IPS-15b (cell line): ENCODE measurements at regions not wholly inside any gene's neighbourhood (a gene's known extent, or its start where the extent isn't known, plus 50 kb on each side); places are given as distances from the start of the nearest gene placed in this dataset.
"Not testable (repeated sequence)": the region's sequence is repeated elsewhere in the genome, so short reads cannot be mapped to it uniquely, and the experiment has no call there.

Source experiments
- H3K27me3 ChIP-seq: one replicate; pipeline ENCODE4 v1.6.1; 2013; ENCODE audit warnings: low read length; ENCODE audit not compliant: control insufficient read depth, insufficient read depth
- H3K36me3 ChIP-seq: one replicate; pipeline ENCODE4 v1.6.1; 2013; ENCODE audit warnings: low read length; ENCODE audit not compliant: control insufficient read depth, insufficient read depth
- H3K4me1 ChIP-seq: one replicate; pipeline ENCODE4 v1.6.1; 2013; ENCODE audit warnings: mild to moderate bottlenecking, low read length; ENCODE audit not compliant: control insufficient read depth, insufficient read depth
- H3K4me3 ChIP-seq: one replicate; pipeline ENCODE4 v1.5.1; 2013; ENCODE audit warnings: low read depth, low read length
- H3K9ac ChIP-seq: one replicate; pipeline ENCODE4 v1.6.1; 2013; ENCODE audit warnings: low read depth, mild to moderate bottlenecking, low read length
- H3K9me3 ChIP-seq: one replicate; pipeline ENCODE4 v1.6.1; 2013; ENCODE audit warnings: mild to moderate bottlenecking, low read length; ENCODE audit not compliant: control insufficient read depth, insufficient read depth

DNA sequence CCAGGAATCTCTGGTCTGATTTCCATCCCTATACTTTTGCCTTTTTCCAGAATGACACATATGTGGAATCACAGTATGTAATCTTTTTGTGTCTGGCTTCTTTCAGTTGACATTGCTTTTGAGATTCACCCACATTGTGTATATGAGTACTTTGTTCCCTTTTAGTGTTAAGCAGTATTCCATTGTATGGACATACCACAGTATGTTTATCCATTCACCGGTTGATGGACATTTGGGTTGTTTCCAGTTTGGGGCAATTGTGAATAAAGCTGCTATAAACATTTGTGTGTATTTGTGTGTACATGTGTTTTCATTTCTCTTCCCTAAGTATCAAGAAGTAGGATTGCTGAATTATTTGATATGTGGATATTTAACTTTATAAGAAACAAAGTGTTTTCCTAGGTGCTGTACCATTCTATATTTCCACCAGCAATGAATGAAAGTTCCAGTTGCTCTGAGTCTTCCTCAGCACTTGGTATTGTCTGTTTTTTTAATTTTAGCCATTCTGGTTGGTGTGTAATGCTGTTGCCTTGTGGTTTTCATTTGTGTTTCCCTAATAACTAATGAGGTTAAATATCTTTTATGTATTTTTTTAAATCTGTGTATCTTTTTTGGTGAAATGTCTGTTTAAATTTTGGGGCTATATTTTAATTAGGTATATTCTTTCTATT is 203.5 kb upstream of the HAAO start:
- no peak overlapping the region for H3K9ac ChIP-seq
- H3K9me3 ChIP-seq, result no peaks in the 10 kb centered on the region
- H3K4me1 ChIP-seq, result no peaks in the 10 kb centered on the region
- no peak overlapping the region for H3K4me3 ChIP-seq
- no peaks in the 10 kb centered on the region for H3K27me3 ChIP-seq
- no peaks in the 10 kb centered on the region for H3K36me3 ChIP-seq

DNA sequence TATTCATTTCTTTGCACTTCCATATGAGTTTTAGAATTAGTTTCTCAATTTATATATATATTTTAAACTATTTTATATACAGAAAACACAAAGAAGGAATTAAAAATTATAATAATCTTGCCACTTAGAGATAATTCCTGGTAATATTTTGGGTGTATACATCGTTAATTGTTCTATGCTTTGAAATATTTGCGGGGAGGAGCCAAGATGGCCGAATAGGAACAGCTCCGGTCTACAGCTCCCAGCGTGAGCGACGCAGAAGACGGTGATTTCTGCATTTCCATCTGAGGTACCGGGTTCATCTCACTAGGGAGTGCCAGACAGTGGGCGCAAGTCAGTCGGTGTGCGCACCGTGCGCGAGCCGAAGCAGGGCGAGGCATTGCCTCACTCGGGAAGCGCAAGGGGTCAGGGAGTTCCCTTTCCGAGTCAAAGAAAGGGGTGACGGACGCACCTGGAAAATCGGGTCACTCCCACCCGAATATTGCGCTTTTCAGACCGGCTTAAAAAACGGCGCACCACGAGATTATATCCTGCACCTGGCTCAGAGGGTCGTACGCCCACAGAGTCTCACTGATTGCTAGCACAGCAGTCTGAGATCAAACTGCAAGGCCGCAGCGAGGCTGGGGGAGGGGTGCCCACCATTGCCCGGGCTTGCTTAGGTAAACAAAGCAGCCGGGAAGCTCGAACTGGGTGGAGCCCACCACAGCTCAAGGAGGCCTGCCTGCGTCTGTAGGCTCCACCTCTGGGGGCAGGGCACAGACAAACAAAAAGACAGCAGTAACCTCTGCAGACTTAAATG is 197.1 kb upstream of the HAAO start:
- not testable (repeated sequence) for H3K36me3 ChIP-seq, H3K4me1 ChIP-seq, H3K27me3 ChIP-seq, H3K9me3 ChIP-seq, H3K9ac ChIP-seq, H3K4me3 ChIP-seq

DNA sequence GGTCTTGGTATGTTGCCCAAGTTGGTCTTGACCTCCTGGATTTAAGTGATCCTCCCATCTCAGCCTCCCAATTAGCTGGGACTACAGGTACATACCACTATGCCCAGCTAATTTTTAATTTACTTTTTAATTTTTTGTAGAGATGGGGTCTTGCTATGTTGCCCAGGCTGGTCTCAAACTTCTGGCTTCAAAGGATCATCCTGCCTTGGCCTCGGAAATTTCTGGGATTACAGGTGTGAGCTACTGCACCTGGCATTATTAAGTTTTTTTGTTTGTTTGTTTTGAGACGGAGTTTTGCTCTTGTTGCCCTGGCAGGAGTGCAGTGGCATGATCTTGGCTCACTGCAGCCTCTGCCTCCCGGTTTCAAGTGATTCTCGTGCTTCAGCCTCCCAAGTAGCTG is 195.7 kb upstream of the HAAO start:
- not testable (repeated sequence) for H3K4me1 ChIP-seq, H3K36me3 ChIP-seq, H3K27me3 ChIP-seq, H3K4me3 ChIP-seq, H3K9me3 ChIP-seq, H3K9ac ChIP-seq

DNA sequence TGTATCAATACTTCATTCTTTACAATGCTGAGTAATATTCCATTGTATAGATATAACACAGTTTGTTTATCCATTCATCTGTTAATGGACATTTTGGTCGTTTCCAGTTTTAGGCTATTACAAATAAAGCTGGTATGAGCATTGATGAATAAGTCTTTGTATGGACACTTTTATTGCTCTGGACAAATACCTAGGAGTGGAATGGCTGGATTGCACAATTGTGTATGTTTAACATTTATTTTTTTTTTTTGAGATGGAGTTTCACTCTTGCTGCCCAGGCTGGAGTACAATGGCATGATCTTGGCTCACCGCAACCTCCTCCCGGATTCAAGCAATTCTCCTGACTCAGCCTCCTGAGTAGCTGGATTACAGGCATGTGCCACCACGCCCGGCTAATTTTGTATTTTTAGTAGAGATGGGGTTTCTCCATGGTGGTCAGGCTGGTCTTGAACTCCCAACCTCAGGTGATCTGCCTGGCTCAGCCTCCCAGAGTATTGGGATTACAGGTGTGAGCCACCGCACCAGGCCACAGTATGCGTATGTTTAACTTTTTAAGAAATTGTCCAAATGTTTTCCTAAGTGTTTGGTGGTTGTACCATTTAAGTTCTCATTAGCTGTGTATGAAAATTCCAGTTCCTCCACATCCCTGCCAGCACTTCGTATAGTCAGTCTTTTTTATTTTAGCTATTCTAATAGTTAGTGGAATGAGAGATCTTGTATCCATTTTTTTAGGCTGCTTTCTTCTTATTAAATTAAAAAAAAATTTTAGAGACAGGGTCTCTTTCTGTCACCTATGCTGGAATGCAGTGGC is 194.9 kb upstream of the HAAO start:
- no peaks in the 10 kb centered on the region for H3K36me3 ChIP-seq
- H3K9ac ChIP-seq, result no peak overlapping the region
- H3K4me1 ChIP-seq, result no peaks in the 10 kb centered on the region

DNA sequence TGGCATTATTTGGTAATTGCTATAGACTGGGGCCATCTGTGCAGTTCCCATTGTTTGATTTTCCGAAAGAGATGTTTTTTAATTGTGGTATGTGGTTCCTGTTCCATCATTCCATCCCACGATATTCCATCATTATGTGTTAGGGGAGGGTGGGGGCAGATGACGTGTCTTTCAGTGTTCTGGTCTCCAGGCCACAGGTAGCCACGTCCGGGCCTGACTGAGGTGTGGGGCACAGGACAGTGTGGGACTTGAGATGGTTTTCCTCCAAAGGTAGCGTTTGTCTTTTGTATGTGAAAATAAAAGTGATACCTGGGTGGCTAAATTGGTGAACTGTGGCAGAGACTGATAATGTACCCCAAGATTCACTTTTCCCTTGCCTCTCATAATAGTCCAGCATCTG is 192.2 kb upstream of the HAAO start:
- Histone ChIP-seq H3K36me3 (no peaks in the 10 kb centered on the region), H3K9ac (no peak overlapping the region), H3K4me3 (no peak overlapping the region), H3K4me1 (no peaks in the 10 kb centered on the region), H3K27me3 (no peaks in the 10 kb centered on the region), H3K9me3 (no peaks in the 10 kb centered on the region)

More for the DNA sequence above, 194.9 kb upstream of the HAAO start:
- no peaks in the 10 kb centered on the region for H3K9me3 ChIP-seq
- no peak overlapping the region for H3K4me3 ChIP-seq
- H3K27me3 ChIP-seq, result no peaks in the 10 kb centered on the region

DNA sequence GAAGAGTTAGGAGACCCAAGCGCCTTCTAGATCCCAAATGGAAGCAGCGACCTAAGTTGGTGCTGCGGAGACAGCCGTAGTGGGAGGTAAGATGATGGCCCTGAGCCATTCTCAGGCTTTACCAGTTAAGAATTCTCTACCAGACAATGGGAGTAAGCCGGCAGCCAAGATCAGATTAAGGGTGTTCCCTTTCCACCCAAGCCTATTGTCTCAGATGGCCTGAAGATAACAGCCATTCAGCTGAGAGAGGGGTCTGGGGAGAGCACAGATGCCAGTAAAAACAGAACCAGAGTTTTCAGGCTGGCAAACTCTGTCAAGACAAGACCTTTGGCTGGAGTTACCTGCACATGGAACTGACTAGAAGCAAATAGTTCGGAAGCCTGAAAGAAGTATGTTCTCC is 191.7 kb upstream of the HAAO start:
- Histone ChIP-seq H3K36me3 (no peaks in the 10 kb centered on the region), H3K4me3 (no peak overlapping the region), H3K9me3 (no peaks in the 10 kb centered on the region), H3K9ac (no peak overlapping the region), H3K4me1 (no peaks in the 10 kb centered on the region), H3K27me3 (no peaks in the 10 kb centered on the region)

DNA sequence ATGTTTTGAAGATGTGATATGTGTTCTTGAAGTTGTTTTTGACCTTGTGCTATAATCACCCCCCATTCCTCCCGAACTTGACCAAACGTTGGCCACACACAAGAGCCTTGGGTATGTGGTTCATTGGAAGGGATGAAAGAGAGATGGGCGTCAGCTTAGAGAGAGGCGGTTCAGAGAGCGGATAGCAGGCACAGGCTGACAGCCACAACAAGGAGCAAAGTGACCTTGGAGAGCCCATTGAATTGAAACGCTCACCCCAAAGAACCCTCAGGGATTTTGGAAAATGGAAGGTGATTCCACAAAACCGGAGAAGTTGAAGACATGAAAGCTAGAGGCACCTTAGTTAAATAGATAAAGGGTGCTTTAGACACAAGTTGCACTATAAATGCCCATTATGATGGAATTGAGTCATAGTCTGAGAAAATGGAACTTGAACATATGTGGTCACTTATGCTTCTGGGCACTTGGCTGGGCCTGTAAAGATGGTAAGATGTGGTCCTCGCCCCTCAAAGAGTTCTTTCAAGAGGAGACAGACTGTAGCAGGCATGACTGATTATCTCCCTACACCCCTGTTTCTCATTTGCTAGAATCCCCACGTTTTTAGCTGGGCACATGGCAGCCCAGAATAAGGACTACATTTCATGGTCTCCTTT is 188.5 kb upstream of the HAAO start:
- H3K4me3 ChIP-seq, result no peak overlapping the region
- no peaks in the 10 kb centered on the region for H3K9me3 ChIP-seq
- no peaks in the 10 kb centered on the region for H3K4me1 ChIP-seq
- no peak overlapping the region for H3K9ac ChIP-seq
- H3K36me3 ChIP-seq, result no peaks in the 10 kb centered on the region
- H3K27me3 ChIP-seq, result no peaks in the 10 kb centered on the region

DNA sequence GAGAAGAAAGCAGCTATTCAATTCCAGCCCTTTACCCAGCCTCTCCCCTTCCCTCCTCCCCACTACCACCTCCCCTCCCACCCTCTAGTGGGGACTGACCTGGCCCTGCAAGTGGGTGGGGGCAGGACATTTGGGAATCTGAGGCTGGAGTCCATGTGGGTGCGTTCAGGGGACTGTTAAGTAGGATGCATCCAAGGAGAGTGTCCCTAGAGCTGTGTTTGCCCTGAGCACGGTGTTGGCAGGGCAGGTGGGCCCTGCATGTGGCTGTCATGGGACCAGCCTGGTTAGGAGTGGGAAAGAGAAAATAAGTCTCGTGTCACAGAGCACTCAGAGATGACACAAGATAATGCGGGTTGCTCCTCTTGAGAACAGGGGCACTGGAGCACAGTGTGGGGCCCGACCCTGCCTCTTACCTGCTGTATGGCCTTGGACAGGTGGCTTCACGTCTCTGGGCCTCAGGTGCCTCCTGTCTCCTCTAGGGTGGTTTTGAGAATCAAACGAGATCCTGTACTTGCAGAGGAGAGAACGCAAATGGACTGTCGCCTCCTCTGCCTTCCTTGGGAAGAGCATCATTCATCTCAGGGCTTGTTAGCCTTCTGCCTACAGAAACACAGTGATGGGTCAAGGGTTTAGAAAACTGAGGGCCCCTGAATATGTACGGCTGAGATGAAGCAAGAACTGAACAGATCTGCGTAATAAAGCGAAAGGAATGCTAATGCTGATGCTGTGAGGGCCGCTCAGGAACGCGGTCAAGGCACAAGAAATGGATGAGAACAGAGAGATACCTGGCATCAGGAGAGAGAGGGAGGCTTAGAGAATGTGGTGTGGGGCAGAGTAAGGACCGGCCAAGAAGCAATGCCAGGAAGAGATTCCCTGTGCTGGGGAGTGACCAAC is 187.7 kb upstream of the HAAO start:
- H3K9me3 ChIP-seq, result no peaks in the 10 kb centered on the region
- no peak overlapping the region for H3K9ac ChIP-seq
- H3K36me3 ChIP-seq, result no peaks in the 10 kb centered on the region
- no peaks in the 10 kb centered on the region for H3K4me1 ChIP-seq
- H3K27me3 ChIP-seq, result no peaks in the 10 kb centered on the region
- no peak overlapping the region for H3K4me3 ChIP-seq

DNA sequence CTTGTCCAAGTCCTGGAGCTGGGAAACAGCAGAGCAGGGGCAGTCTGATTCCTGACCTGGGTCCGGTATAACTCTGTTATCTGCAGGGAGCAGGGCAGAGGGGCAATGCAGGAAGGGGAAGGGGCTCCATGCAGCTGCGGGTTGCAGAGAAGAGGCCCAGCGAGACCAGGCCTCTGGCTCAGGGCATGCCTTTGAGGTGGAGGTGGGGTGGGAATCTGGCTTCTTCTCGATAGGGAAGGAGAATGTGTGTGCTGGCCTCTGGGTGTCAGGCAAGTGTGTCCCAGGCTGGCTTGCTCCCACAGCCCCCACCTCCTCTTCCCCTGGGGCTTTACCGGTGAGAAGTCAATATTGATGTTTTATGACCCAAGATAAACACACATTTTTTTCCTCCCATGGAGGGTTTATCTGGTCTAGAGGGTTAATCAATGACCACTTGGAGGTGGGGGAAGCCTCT is 187.1 kb upstream of the HAAO start:
- no peaks in the 10 kb centered on the region for H3K27me3 ChIP-seq
- no peak overlapping the region for H3K4me3 ChIP-seq
- H3K9ac ChIP-seq, result no peak overlapping the region
- no peaks in the 10 kb centered on the region for H3K9me3 ChIP-seq
- peaks cover 2% of the 10 kb centered on the region for H3K4me1 ChIP-seq
- H3K36me3 ChIP-seq, result no peaks in the 10 kb centered on the region

DNA sequence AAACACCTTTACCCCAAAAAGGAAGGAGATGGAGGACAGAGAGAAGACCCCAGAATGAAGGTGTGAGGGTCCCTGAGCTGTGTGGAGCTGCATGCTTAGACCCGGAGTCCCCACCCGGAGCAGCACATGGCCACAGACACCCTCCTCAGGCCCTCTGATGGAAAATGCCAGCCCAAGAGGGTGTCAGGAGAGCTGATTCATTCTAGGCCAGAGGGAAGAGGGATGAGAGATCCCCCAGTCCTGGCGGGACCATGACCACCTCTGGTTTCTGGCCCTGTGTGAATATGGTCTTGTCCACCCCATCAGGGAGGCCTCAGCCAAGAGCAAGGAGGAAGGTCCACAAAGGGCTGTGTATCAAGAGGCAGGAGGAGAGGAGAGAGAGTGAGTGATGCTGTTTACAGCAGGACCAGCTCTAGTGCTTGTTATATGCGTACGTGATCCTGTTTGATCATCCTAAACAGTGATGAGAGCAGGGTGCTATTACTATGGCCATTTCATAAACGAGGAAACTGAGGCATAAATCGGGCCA is 186.6 kb upstream of the HAAO start:
- Histone ChIP-seq H3K9ac (no peak overlapping the region), H3K36me3 (no peaks in the 10 kb centered on the region), H3K4me1 (peaks cover 5% of the 10 kb centered on the region)

More for the DNA sequence above, 186.6 kb upstream of the HAAO start:
- no peaks in the 10 kb centered on the region for H3K9me3 ChIP-seq
- H3K27me3 ChIP-seq, result no peaks in the 10 kb centered on the region
- no peak overlapping the region for H3K4me3 ChIP-seq
